Hepatocyte (in vitro differentiated cells): ENCODE measurements at regions not wholly inside any gene's neighbourhood (a gene's known extent, or its start where the extent isn't known, plus 50 kb on each side); places are given as distances from the start of the nearest gene placed in this dataset.
A peak's percentile ranks its signal among the peaks of the same experiment; 100 is the strongest.

Experiments used
- DNase-seq: peaks from one replicate; pipeline ENCODE4 v3.0.0-alpha.2; 2016; ENCODE audit warnings: low spot score
- H2AFZ ChIP-seq: fragments of 200-600 bp; sonication (generic); 2 replicates; pipeline ENCODE4 v1.6.0; 2016; ENCODE audit warnings: antibody characterized with exemption, mild to moderate bottlenecking
- H3K27ac ChIP-seq: fragments of 200-600 bp; sonication (generic); 2 replicates; pipeline ENCODE4 v1.5.1; 2016; ENCODE audit warnings: mild to moderate bottlenecking
- H3K27me3 ChIP-seq: fragments of 200-600 bp; sonication (generic); 2 replicates; pipeline ENCODE4 v1.6.1; 2016
- H3K36me3 ChIP-seq: fragments of 200-600 bp; sonication (generic); replicated peaks from 2 replicates; pipeline ENCODE4 v1.5.1; 2016; ENCODE audit warnings: low read depth; ENCODE audit not compliant: insufficient read depth
- H3K4me1 ChIP-seq: fragments of 200-600 bp; sonication (generic); 2 replicates; pipeline ENCODE4 v1.5.1; 2016; ENCODE audit warnings: mild to moderate bottlenecking, moderate library complexity; ENCODE audit not compliant: insufficient read depth
- H3K4me2 ChIP-seq: fragments of 200-600 bp; sonication (generic); 2 replicates; pipeline ENCODE4 v1.6.0; 2016
- H3K4me3 ChIP-seq: fragments of 200-600 bp; sonication (generic); 2 replicates; pipeline ENCODE4 v1.5.1; 2016; ENCODE audit warnings: mild to moderate bottlenecking
- H3K79me2 ChIP-seq: fragments of 200-600 bp; sonication (generic); 2 replicates; pipeline ENCODE4 v1.6.0; 2017; ENCODE audit warnings: mild to moderate bottlenecking
- H3K9me2 ChIP-seq: fragments of 200-600 bp; sonication (generic); replicated peaks from 2 replicates; pipeline ENCODE4 v1.6.0; 2017; ENCODE audit warnings: mild to moderate bottlenecking; ENCODE audit not compliant: insufficient read depth
- H3K9me3 ChIP-seq: fragments of 200-600 bp; sonication (generic); 2 replicates; pipeline ENCODE4 v1.5.1; 2016; ENCODE audit warnings: low read depth, mild to moderate bottlenecking
- H4K20me1 ChIP-seq: fragments of 200-600 bp; sonication (generic); 2 replicates; pipeline ENCODE4 v1.6.0; 2016; ENCODE audit warnings: mild to moderate bottlenecking; ENCODE audit not compliant: insufficient read depth, poor library complexity, severe bottlenecking
- CTCF ChIP-seq: fragments of 200-600 bp; sonication (generic); IDR thresholded peaks from 2 replicates; pipeline ENCODE4 v1.5.1; 2016; ENCODE audit warnings: antibody characterized with exemption, mild to moderate bottlenecking; ENCODE audit not compliant: poor library complexity
- EZH2 ChIP-seq: fragments of 200-600 bp; sonication (generic); IDR thresholded peaks from 2 replicates; pipeline ENCODE4 v1.6.1; 2016; ENCODE audit warnings: antibody characterized with exemption, mild to moderate bottlenecking, borderline replicate concordance
- EZH2phosphoT487 ChIP-seq: fragments of 200-600 bp; sonication (generic); IDR thresholded peaks from one replicate; pipeline ENCODE4 v1.6.1; 2018; ENCODE audit warnings: antibody characterized with exemption, mild to moderate bottlenecking, low read depth, moderate library complexity; ENCODE audit not compliant: unreplicated experiment, severe bottlenecking
- WGBS: methylation state at CpG from one replicate; pipeline ENCODE4 v1.1.6; 2016; ENCODE audit warnings: low lambda C conversion rate; ENCODE audit errors: missing lambda C conversion rate; 5-methylcytosine and 5-hydroxymethylcytosine counted together

GRCh38 chr1:234917495-234918180, 211.0 kb downstream of the TOMM20 start:
- H3K4me1 ChIP-seq, result peaks cover 25% of the 10 kb centered on the region
- WGBS, result 92% methylated on average over 23 of the region's 23 CpGs

GRCh38 chr1:234916840-234917239, 211.8 kb downstream of the TOMM20 start:
- no peaks in the 10 kb centered on the region for H4K20me1 ChIP-seq
- H3K36me3 ChIP-seq, result no peaks in the 10 kb centered on the region
- H3K4me3 ChIP-seq, result no peak overlapping the region
- no peaks in the 10 kb centered on the region for H3K9me2 ChIP-seq
- no peak overlapping the region for H2AFZ ChIP-seq
- peaks cover 25% of the 10 kb centered on the region for H3K4me1 ChIP-seq
- H3K79me2 ChIP-seq, result no peaks in the 10 kb centered on the region
- H3K27ac ChIP-seq, result peak overlapping the region; percentile 76
- H3K4me2 ChIP-seq, result no peak overlapping the region
- no peaks in the 10 kb centered on the region for H3K9me3 ChIP-seq
- no peak for TF ChIP-seq EZH2phosphoT487
- TF ChIP-seq CTCF, result no peak
- TF ChIP-seq EZH2, result no peak
- WGBS, result 67% methylated on average over 4 of the region's 4 CpGs
- no peak for DNase-seq
- no peaks in the 10 kb centered on the region for H3K27me3 ChIP-seq

More at GRCh38 chr1:234917495-234918180, 211.0 kb downstream of the TOMM20 start:
- Histone ChIP-seq H2AFZ (no peak overlapping the region), H3K9me2 (no peaks in the 10 kb centered on the region), H3K9me3 (no peaks in the 10 kb centered on the region), H4K20me1 (no peaks in the 10 kb centered on the region), H3K4me3 (no peak overlapping the region), H3K79me2 (no peaks in the 10 kb centered on the region), H3K36me3 (no peaks in the 10 kb centered on the region), H3K27ac (peak overlapping the region; percentile 73), H3K27me3 (no peaks in the 10 kb centered on the region), H3K4me2 (no peak overlapping the region)
- no peak for DNase-seq
- TF ChIP-seq CTCF, result no peak
- no peak for TF ChIP-seq EZH2phosphoT487
- TF ChIP-seq EZH2, result no peak

GRCh38 chr1:234915924-234916675, 212.5 kb downstream of the TOMM20 start:
- Histone ChIP-seq H3K4me1 (peaks cover 25% of the 10 kb centered on the region), H3K36me3 (no peaks in the 10 kb centered on the region), H3K9me3 (no peaks in the 10 kb centered on the region), H3K27me3 (no peaks in the 10 kb centered on the region), H2AFZ (no peak overlapping the region), H3K4me3 (no peak overlapping the region), H3K9me2 (no peaks in the 10 kb centered on the region), H3K27ac (peak overlapping the region; percentile 76), H3K4me2 (no peak overlapping the region), H4K20me1 (no peaks in the 10 kb centered on the region), H3K79me2 (no peaks in the 10 kb centered on the region)
- DNase-seq, result peak; percentile 58
- TF ChIP-seq EZH2phosphoT487 (no peak), CTCF (no peak), EZH2 (no peak)
- WGBS, result 60% methylated on average over 16 of the region's 16 CpGs
